ENCODE measurements at regions not wholly inside any gene's neighbourhood (a gene's known extent, or its start where the extent isn't known, plus 50 kb on each side); places are given as distances from the start of the nearest gene placed in this dataset.

- H3K9me3 ChIP-seq = peaks cover 0 to 7% (median 0%) of the 10 kb centered on the region in 8 donors
- peaks cover 0 to 78% (median 35%) of the 10 kb centered on the region in 7 donors for H3K27me3 ChIP-seq (replicated peaks in 1 of 7)
- intact Hi-C loops (cut with DNase I; ENCODE audit: low total_unique reads) = no loop called here
- 51 to 66% (median 59%) methylated on average over 15 of the region's 15 CpGs for WGBS, 5 donors
- H3K36me3 ChIP-seq = no peaks in the 10 kb centered on the region
- H3K4me3 ChIP-seq = no peak overlapping the region
- no peaks in the 10 kb centered on the region for H3K4me1 ChIP-seq
- no peak overlapping the region for H3K27ac ChIP-seq
- TF ChIP-seq POLR2A (IDR thresholded peaks at IDR 0.05) = no peak
- TF ChIP-seq CTCF (IDR thresholded peaks at IDR 0.05 in 8 of 11, conservative IDR thresholded peaks at IDR 0.05 in 3 of 11) = no peak
- TF ChIP-seq POLR2AphosphoS5 (IDR thresholded peaks at IDR 0.05) = no peak
- DNase-seq = no peak
These were observed 69.3 kb upstream of the SLCO4A1 start for GRCh38 chr20:62572980-62573379.

GRCh38 chr20:62573817-62574216 is 68.5 kb upstream of the SLCO4A1 start:
- H3K36me3 ChIP-seq = no peaks in the 10 kb centered on the region
- H3K4me1 ChIP-seq = no peaks in the 10 kb centered on the region
- TF ChIP-seq POLR2AphosphoS5 (IDR thresholded peaks at IDR 0.05) = no peak
- no peak for TF ChIP-seq POLR2A (IDR thresholded peaks at IDR 0.05)
- no peak for TF ChIP-seq CTCF (IDR thresholded peaks at IDR 0.05 in 8 of 11, conservative IDR thresholded peaks at IDR 0.05 in 3 of 11)
- whole genome bisulfite sequencing, 5 donors = 32 to 50% (median 46%) methylated on average over 3 of the region's 3 CpGs
- H3K4me3 ChIP-seq = no peak overlapping the region
- no peak overlapping the region for H3K27ac ChIP-seq
- intact Hi-C loops (cut with DNase I; ENCODE audit: low total_unique reads) = no loop called here
- DNase-seq = no peak
- H3K27me3 ChIP-seq (replicated peaks in 1 of 7) = peaks cover 0 to 78% (median 43%) of the 10 kb centered on the region in 7 donors
- H3K9me3 ChIP-seq = peaks cover 0 to 7% (median 0%) of the 10 kb centered on the region in 8 donors

GRCh38 chr20:62574230-62574993 is 67.9 kb upstream of the SLCO4A1 start:
- H3K27ac ChIP-seq = no peak overlapping the region
- intact Hi-C loops (cut with DNase I; ENCODE audit: low total_unique reads) = no loop called here
- H3K36me3 ChIP-seq = no peaks in the 10 kb centered on the region
- peaks cover 0 to 77% (median 46%) of the 10 kb centered on the region in 7 donors for H3K27me3 ChIP-seq (replicated peaks in 1 of 7)
- 78 to 89% (median 86%) methylated on average over 23 of the region's 23 CpGs for WGBS, 5 donors
- peaks cover 0 to 7% (median 0%) of the 10 kb centered on the region in 8 donors for H3K9me3 ChIP-seq
- TF ChIP-seq POLR2AphosphoS5 (IDR thresholded peaks at IDR 0.05) (no peak), CTCF (IDR thresholded peaks at IDR 0.05 in 8 of 11, conservative IDR thresholded peaks at IDR 0.05 in 3 of 11) (no peak), POLR2A (IDR thresholded peaks at IDR 0.05) (no peak)
- no peaks in the 10 kb centered on the region for H3K4me1 ChIP-seq
- DNase-seq = no peak
- H3K4me3 ChIP-seq = no peak overlapping the region

- DNase-seq = no peak
- no peak overlapping the region for H3K27ac ChIP-seq
- H3K36me3 ChIP-seq = no peaks in the 10 kb centered on the region
- TF ChIP-seq POLR2A (IDR thresholded peaks at IDR 0.05) (no peak), POLR2AphosphoS5 (IDR thresholded peaks at IDR 0.05) (no peak), CTCF (IDR thresholded peaks at IDR 0.05 in 8 of 11, conservative IDR thresholded peaks at IDR 0.05 in 3 of 11) (no peak)
- peaks cover 0 to 83% (median 52%) of the 10 kb centered on the region in 7 donors for H3K27me3 ChIP-seq (replicated peaks in 1 of 7)
- no peaks in the 10 kb centered on the region for H3K4me1 ChIP-seq
- WGBS, 5 donors = 72 to 78% (median 76%) methylated on average over 22 to 23 of the region's 23 CpGs
- no peak overlapping the region for H3K4me3 ChIP-seq
- H3K9me3 ChIP-seq = peaks cover 0 to 7% (median 0%) of the 10 kb centered on the region in 8 donors
- intact Hi-C loops (cut with DNase I; ENCODE audit: low total_unique reads) = no loop called here
These were observed 66.2 kb upstream of the SLCO4A1 start for GRCh38 chr20:62575976-62576722.

Data from spleen (tissue), 11 donors.